ENCODE measurements at regions not wholly inside any gene's neighbourhood (a gene's known extent, or its start where the extent isn't known, plus 50 kb on each side); places are given as distances from the start of the nearest gene placed in this dataset.

GRCh38 chr4:85210353-85210752 is 243.9 kb upstream of the WDFY3 start:
- TF ChIP-seq CTCF (conservative IDR thresholded peaks at IDR 0.05; ENCODE audit: low read depth, low read length) (no peak), EZH2 (IDR thresholded peaks at IDR 0.05; ENCODE audit: low read length, unreplicated experiment) (no peak), EZH2phosphoT487 (IDR thresholded peaks at IDR 0.05; ENCODE audit: borderline replicate concordance, low read length) (no peak)
